A172 (cell line): ENCODE measurements at regions not wholly inside any gene's neighbourhood (a gene's known extent, or its start where the extent isn't known, plus 50 kb on each side); places are given as distances from the start of the nearest gene placed in this dataset.
"Not testable (repeated sequence)": the region's sequence is repeated elsewhere in the genome, so short reads cannot be mapped to it uniquely, and the experiment has no call there.

Experiments
- DNase-seq: peaks from one replicate; pipeline ENCODE4 v3.0.0-alpha.2; 2015; ENCODE audit warnings: low spot score

GRCh38 chr14:37650356-37651037 lies 55.1 kb downstream of the TTC6 start:
- DNase-seq: no peak

DNA sequence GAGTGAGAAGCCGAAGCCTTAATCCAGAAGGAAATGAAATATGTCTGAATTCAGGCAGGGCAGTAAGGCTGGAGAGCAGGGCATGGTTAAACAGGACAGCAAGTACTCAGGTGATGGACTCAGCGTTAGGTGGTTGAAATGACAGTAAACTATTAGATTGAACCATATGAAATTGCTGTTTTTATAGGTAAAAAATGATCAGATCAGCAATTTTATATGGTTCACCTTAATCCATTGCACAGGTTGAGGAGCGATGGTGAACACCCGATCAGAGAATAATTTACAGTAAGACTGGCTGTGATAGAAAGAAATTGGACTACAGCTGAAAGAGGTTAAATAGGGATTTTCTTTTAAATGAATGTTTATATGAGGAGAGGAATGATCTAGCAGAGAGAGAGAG lies 56.6 kb downstream of the TTC6 start:
- DNase-seq: no peak

DNA sequence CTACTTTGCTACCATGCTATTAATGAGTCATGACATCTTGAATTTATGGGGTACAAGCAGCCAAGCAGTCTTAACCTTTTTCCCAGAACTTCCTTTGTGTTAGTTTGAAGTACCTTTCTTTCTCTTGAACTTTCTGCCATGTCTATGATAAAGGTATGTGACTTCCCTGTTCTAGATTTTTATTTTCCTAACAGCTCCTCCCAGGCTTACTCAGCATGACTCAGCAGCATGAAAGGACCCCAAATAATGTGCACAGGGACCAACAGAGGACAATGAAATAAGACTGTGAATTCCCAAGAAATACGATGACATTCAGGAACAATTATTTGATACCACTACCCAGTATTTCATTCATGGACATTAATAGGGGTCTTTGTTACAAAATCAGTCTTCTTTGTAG lies 60.0 kb downstream of the TTC6 start:
- peak; percentile 19 for DNase-seq

GRCh38 chr14:37658156-37658555 lies 62.7 kb downstream of the TTC6 start:
- DNase-seq: no peak

GRCh38 chr14:37663498-37663897 lies 68.1 kb downstream of the TTC6 start:
- no peak for DNase-seq

- DNase-seq: no peak
Observed at GRCh38 chr14:37665479-37665878, 70.0 kb downstream of the TTC6 start.

DNA sequence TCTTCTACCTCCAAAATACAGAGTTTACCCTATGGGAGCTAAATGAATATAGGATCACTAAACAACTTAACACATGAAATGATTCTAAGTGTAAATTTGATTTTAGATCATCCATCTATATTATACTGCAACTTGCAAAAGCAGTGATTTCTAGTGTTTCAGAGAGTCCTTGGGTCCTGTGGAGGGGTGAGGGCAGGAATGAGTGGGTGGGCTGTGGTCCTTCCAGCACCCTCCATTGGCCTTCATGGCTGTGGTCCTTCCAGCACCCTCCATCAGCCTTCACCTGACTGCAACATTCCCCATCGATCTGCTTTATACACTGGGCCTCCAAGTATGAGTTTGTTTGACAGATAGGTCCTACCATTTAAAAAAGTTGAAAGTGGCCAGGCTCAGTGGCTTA lies 70.5 kb downstream of the TTC6 start:
- no peak for DNase-seq

- peak; percentile 4 for DNase-seq
Observed at GRCh38 chr14:37668646-37669045, 73.2 kb downstream of the TTC6 start.

DNA sequence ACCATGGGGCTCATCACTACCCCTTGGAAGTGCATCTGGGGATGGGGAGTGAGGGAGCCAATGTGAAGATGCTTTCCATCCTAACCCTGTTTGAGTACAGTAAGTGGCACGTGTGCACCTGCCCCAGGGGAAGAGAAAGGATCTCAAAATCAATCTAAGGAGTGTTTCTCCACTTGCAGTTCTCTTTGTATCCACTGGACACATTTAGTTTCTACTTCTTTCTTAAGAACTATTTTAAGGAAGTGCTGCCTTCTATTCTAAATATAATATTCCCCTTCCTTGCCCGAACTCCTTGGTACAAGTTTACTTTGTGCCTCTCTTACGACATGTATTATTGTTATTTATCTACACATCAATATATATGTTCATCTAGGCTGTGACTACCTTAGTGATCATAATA lies 73.8 kb downstream of the TTC6 start:
- no peak for DNase-seq

- DNase-seq: no peak
Observed at GRCh38 chr14:37673439-37673838, 78.0 kb downstream of the TTC6 start.

GRCh38 chr14:37678916-37679315 lies 83.5 kb downstream of the TTC6 start:
- DNase-seq: no peak

- DNase-seq: no peak
Observed at GRCh38 chr14:37681486-37681885, 86.1 kb downstream of the TTC6 start.

DNA sequence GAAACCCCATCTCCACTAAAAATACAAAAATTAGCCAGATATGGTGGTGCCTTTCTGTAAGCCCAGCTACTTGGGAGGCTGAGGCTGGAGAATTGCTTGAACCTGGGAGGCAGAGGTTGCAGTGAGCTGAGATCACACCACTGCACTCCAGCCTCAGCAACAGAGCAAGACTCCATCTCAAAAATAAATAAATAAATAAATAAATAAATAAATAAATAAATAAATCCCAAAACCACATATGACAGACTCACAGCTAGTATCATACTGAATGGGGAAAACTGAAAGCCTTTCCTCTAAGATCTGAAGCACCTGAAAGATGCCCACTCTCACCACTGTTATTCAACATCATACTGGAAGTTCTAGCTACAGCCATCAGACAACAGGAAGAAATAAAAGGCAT lies 97.3 kb downstream of the TTC6 start:
- not testable (repeated sequence) for DNase-seq

- not testable (repeated sequence) for DNase-seq
Observed at GRCh38 chr14:37693420-37693819, 98.0 kb downstream of the TTC6 start.

GRCh38 chr14:37695866-37696265 lies 100.4 kb downstream of the TTC6 start:
- DNase-seq: no peak

DNA sequence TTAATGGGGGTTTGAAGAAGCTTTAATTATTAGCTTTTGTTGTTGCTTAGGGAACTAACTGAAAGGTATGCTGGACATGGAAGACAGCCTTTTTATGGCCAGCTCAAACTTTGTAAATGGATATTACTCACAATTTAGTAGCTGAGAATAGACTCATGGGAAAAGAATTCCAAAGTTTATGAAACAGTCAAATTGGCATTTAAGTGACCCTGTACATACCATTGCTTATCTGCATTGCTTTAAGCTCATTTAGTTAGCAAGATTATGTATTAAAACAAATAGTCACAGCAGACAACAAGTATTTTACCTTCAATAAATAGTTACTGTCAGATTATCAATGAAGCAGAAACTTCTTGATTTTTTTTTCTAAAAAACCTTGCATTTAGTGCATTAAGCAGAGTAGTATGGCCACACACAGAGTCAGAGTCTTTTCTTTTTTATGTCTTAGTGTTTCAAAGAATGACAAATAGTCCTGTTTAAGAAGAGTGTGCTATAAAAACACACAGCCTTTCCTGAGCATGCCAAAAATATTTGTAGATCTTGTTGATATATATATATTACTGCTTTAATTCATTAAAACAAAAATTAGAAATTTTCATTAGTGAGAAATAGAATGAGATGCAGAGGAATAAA lies 102.2 kb downstream of the TTC6 start:
- peak; percentile 45 for DNase-seq

- no peak for DNase-seq
Observed at GRCh38 chr14:37698840-37699777, 103.7 kb downstream of the TTC6 start.

- no peak for DNase-seq
Observed at GRCh38 chr14:37707716-37708115, 112.3 kb downstream of the TTC6 start.

DNA sequence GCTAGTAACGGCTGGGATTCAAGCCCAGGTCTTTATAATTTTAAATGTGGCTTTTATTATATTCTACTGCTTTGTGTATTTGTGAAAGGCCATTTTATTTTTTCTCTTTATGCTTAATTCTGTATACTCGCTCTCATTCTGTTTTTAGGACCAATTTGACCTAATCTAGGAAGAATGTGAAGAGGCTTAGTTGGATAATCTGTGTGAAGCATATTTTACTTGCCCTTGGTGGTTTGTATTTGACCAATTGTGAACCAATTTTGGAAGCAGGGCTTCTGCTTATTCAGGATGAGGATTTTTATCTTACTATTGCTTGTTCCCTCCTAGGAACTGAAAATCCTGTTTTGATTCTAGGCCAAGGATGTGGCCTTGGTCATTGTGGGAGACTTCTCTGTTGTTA lies 113.1 kb downstream of the TTC6 start:
- no peak for DNase-seq

DNA sequence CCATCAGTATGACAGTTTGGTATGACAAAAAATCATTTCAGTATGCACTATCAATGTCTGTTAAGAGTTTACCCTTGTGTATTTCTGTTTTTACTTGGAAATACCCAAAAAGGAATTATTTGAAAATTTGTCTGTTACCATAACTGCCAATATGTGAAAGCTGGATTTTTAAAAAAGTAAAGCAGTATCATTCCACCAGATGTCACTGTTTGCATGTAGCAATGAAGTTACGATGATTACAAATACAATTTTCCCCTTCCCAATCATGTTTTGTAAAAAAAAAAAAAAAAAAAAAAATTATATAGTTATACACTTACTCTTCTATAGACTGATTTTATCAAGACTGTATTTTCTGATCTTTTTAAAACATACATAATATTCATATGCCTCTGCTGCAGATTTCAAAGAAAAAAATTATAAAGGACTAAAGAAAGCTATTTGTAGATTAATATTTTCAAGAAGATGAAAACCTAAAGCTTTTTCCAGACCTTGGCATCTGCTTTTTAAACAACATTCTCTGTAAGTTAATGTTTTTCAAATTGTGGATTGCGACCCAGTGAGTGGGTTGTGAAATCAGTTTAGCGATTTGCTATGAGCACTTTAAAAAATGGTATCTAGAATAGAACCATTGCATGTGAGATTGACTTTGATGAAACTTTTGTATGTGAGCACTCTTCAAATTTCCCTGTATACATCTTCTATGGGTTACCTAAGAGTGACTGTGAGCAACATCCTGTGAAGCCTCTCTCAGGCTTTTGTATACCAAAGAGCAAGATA lies 114.2 kb downstream of the TTC6 start:
- peak; percentile 0 for DNase-seq

DNA sequence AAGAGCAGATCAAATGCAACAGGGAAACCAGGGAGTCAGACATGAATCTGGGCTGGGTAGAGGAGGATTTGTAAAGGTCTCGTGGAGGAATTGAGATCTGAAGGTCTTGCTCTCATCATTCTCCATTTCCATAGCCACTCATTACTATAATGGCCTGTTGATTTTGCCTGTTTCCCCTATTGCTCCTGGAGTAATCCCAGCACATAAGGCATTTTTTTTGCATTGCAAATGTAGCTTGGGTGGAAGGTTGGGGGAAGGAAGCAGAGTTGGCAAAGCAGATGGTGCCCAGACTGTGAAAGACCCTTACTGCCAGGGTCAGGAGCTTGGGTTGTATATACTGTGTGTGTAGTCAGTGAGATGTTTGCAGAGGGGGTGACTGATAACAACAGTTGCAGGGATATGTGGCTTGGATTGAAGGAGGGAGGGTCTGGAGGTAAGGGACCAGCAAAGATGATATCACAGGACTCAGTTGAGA lies 116.0 kb downstream of the TTC6 start:
- no peak for DNase-seq
